T-helper 17 cell (primary cell): ENCODE measurements at regions not wholly inside any gene's neighbourhood (a gene's known extent, or its start where the extent isn't known, plus 50 kb on each side); places are given as distances from the start of the nearest gene placed in this dataset.
A peak's percentile ranks its signal among the peaks of the same experiment; 100 is the strongest.

Experiments used
- ATAC-seq: fragments of 150-1000 bp; cut with Tn5 transposase; 2 replicates; pipeline ENCODE4 v1.10.0; 2021; ENCODE audit warnings: mild to moderate bottlenecking, moderate library complexity
- DNase-seq, 3 donors: peaks; one replicate each; pipeline versions ENCODE4 v3.0.0 to v3.0.0-alpha.2; 2020 to 2021
- H3K9me3 ChIP-seq: one replicate; pipeline ENCODE4 v1.7.0; 2013; ENCODE audit warnings: low read length, mild to moderate bottlenecking; ENCODE audit not compliant: control insufficient read depth, poor library complexity, severe bottlenecking
- H3K27ac Mint-ChIP-seq: one replicate; pipeline ENCODE4 v1.8.0; 2022; ENCODE audit warnings: mild to moderate bottlenecking, moderate library complexity, mixed read lengths
- H3K27me3 Mint-ChIP-seq: one replicate; pipeline ENCODE4 v1.8.0; 2022; ENCODE audit warnings: mixed read lengths
- H3K36me3 Mint-ChIP-seq: one replicate; pipeline ENCODE4 v1.8.0; 2022; ENCODE audit warnings: low read depth, mixed read lengths
- H3K4me1 Mint-ChIP-seq: one replicate; pipeline ENCODE4 v1.8.0; 2022; ENCODE audit warnings: mild to moderate bottlenecking, mixed read lengths
- H3K4me3 Mint-ChIP-seq: one replicate; pipeline ENCODE4 v1.8.0; 2022; ENCODE audit warnings: mild to moderate bottlenecking, moderate library complexity, mixed read lengths

- DNase-seq (no peak), ATAC-seq (no peak)
- Mint-ChIP-seq H3K36me3 (peaks cover 4% of the 10 kb centered on the region), H3K27ac (no peak overlapping the region), H3K27me3 (peaks cover 26% of the 10 kb centered on the region), H3K4me1 (no peaks in the 10 kb centered on the region), H3K4me3 (no peak overlapping the region)
- H3K9me3 ChIP-seq: no peaks in the 10 kb centered on the region
Measured at GRCh38 chr22:47605886-47606285, 843.4 kb downstream of the TBC1D22A start.

- peaks cover 26% of the 10 kb centered on the region for H3K27me3 Mint-ChIP-seq
- no peak for DNase-seq
- no peak overlapping the region for H3K27ac Mint-ChIP-seq
- no peaks in the 10 kb centered on the region for H3K9me3 ChIP-seq
- H3K36me3 Mint-ChIP-seq: peaks cover 4% of the 10 kb centered on the region
- no peak for ATAC-seq
- H3K4me1 Mint-ChIP-seq: no peaks in the 10 kb centered on the region
- no peak overlapping the region for H3K4me3 Mint-ChIP-seq
Measured at GRCh38 chr22:47605441-47605840, 843.0 kb downstream of the TBC1D22A start.

- Mint-ChIP-seq H3K36me3 (peaks cover 4% of the 10 kb centered on the region), H3K27me3 (peaks cover 31% of the 10 kb centered on the region), H3K4me1 (no peaks in the 10 kb centered on the region), H3K27ac (no peak overlapping the region), H3K4me3 (no peak overlapping the region)
- ATAC-seq (no peak), DNase-seq (no peak)
- H3K9me3 ChIP-seq: no peaks in the 10 kb centered on the region
Measured at GRCh38 chr22:47604563-47604962, 842.1 kb downstream of the TBC1D22A start.

- Mint-ChIP-seq H3K27ac (no peak overlapping the region), H3K4me1 (no peaks in the 10 kb centered on the region), H3K4me3 (no peak overlapping the region), H3K27me3 (peaks cover 33% of the 10 kb centered on the region), H3K36me3 (peaks cover 4% of the 10 kb centered on the region)
- no peaks in the 10 kb centered on the region for H3K9me3 ChIP-seq
- DNase-seq (no peak), ATAC-seq (no peak)
Measured at GRCh38 chr22:47602732-47603131, 840.3 kb downstream of the TBC1D22A start.

- Mint-ChIP-seq H3K27me3 (peaks cover 33% of the 10 kb centered on the region), H3K4me3 (no peak overlapping the region), H3K27ac (no peak overlapping the region), H3K4me1 (no peaks in the 10 kb centered on the region), H3K36me3 (peaks cover 4% of the 10 kb centered on the region)
- H3K9me3 ChIP-seq: no peaks in the 10 kb centered on the region
- no peak for ATAC-seq
- no peak for DNase-seq
Measured at GRCh38 chr22:47601666-47602065, 839.2 kb downstream of the TBC1D22A start.

- H3K9me3 ChIP-seq: no peaks in the 10 kb centered on the region
- Mint-ChIP-seq H3K36me3 (peaks cover 4% of the 10 kb centered on the region), H3K27me3 (peaks cover 32% of the 10 kb centered on the region), H3K4me3 (no peak overlapping the region), H3K4me1 (no peaks in the 10 kb centered on the region), H3K27ac (no peak overlapping the region)
- DNase-seq (no peak), ATAC-seq (no peak)
Measured at GRCh38 chr22:47600791-47601625, 838.6 kb downstream of the TBC1D22A start.

GRCh38 chr22:47600281-47600680, 837.8 kb downstream of the TBC1D22A start:
- no peak overlapping the region for H3K4me3 Mint-ChIP-seq
- H3K9me3 ChIP-seq: no peaks in the 10 kb centered on the region
- ATAC-seq (no peak), DNase-seq (no peak)
- H3K36me3 Mint-ChIP-seq: peaks cover 2% of the 10 kb centered on the region
- no peaks in the 10 kb centered on the region for H3K4me1 Mint-ChIP-seq
- peak overlapping the region; percentile 19 for H3K27ac Mint-ChIP-seq
- H3K27me3 Mint-ChIP-seq: peaks cover 25% of the 10 kb centered on the region

GRCh38 chr22:47599753-47600152, 837.3 kb downstream of the TBC1D22A start:
- H3K27me3 Mint-ChIP-seq: peaks cover 24% of the 10 kb centered on the region
- H3K9me3 ChIP-seq: no peaks in the 10 kb centered on the region
- H3K27ac Mint-ChIP-seq: peak overlapping the region; percentile 19
- ATAC-seq: no peak
- no peak overlapping the region for H3K4me3 Mint-ChIP-seq
- H3K36me3 Mint-ChIP-seq: peaks cover 2% of the 10 kb centered on the region
- no peaks in the 10 kb centered on the region for H3K4me1 Mint-ChIP-seq
- no peak for DNase-seq

- no peaks in the 10 kb centered on the region for H3K4me1 Mint-ChIP-seq
Measured at GRCh38 chr22:47598864-47599263, 836.4 kb downstream of the TBC1D22A start.

GRCh38 chr22:47597041-47597440, 834.6 kb downstream of the TBC1D22A start:
- no peaks in the 10 kb centered on the region for H3K9me3 ChIP-seq
- no peaks in the 10 kb centered on the region for H3K4me1 Mint-ChIP-seq
- H3K27me3 Mint-ChIP-seq: peaks cover 17% of the 10 kb centered on the region
- ATAC-seq (no peak), DNase-seq (no peak)
- no peak overlapping the region for H3K4me3 Mint-ChIP-seq
- H3K36me3 Mint-ChIP-seq: no peaks in the 10 kb centered on the region
- no peak overlapping the region for H3K27ac Mint-ChIP-seq

More at GRCh38 chr22:47598864-47599263, 836.4 kb downstream of the TBC1D22A start:
- no peaks in the 10 kb centered on the region for H3K9me3 ChIP-seq
- H3K27me3 Mint-ChIP-seq: peaks cover 19% of the 10 kb centered on the region
- H3K27ac Mint-ChIP-seq: no peak overlapping the region
- DNase-seq: no peak
- ATAC-seq: no peak
- H3K36me3 Mint-ChIP-seq: no peaks in the 10 kb centered on the region
- H3K4me3 Mint-ChIP-seq: no peak overlapping the region

GRCh38 chr22:47596176-47596690, 833.8 kb downstream of the TBC1D22A start:
- no peaks in the 10 kb centered on the region for H3K36me3 Mint-ChIP-seq
- DNase-seq (no peak), ATAC-seq (no peak)
- no peaks in the 10 kb centered on the region for H3K9me3 ChIP-seq
- H3K4me1 Mint-ChIP-seq: no peaks in the 10 kb centered on the region
- H3K27me3 Mint-ChIP-seq: peaks cover 9% of the 10 kb centered on the region
- H3K4me3 Mint-ChIP-seq: no peak overlapping the region
- H3K27ac Mint-ChIP-seq: no peak overlapping the region

- DNase-seq (no peak), ATAC-seq (no peak)
- H3K9me3 ChIP-seq: no peaks in the 10 kb centered on the region
- Mint-ChIP-seq H3K27me3 (peaks cover 10% of the 10 kb centered on the region), H3K27ac (no peak overlapping the region), H3K4me3 (no peak overlapping the region), H3K4me1 (no peaks in the 10 kb centered on the region), H3K36me3 (no peaks in the 10 kb centered on the region)
Measured at GRCh38 chr22:47594836-47595521, 832.5 kb downstream of the TBC1D22A start.

- H3K9me3 ChIP-seq: no peaks in the 10 kb centered on the region
- no peak for DNase-seq
- H3K27me3 Mint-ChIP-seq: peaks cover 12% of the 10 kb centered on the region
- no peak overlapping the region for H3K27ac Mint-ChIP-seq
- no peak overlapping the region for H3K4me3 Mint-ChIP-seq
- H3K4me1 Mint-ChIP-seq: peaks cover 2% of the 10 kb centered on the region
- ATAC-seq: no peak
- H3K36me3 Mint-ChIP-seq: no peaks in the 10 kb centered on the region
Measured at GRCh38 chr22:47593911-47594311, 831.5 kb downstream of the TBC1D22A start.
